ENCODE measurements at regions not wholly inside any gene's neighbourhood (a gene's known extent, or its start where the extent isn't known, plus 50 kb on each side); places are given as distances from the start of the nearest gene placed in this dataset.

GRCh38 chr5:135662061-135662481 is 83.3 kb upstream of the CXCL14 start:
- DNase-seq (ENCODE audit: low spot score): no peak

DNA sequence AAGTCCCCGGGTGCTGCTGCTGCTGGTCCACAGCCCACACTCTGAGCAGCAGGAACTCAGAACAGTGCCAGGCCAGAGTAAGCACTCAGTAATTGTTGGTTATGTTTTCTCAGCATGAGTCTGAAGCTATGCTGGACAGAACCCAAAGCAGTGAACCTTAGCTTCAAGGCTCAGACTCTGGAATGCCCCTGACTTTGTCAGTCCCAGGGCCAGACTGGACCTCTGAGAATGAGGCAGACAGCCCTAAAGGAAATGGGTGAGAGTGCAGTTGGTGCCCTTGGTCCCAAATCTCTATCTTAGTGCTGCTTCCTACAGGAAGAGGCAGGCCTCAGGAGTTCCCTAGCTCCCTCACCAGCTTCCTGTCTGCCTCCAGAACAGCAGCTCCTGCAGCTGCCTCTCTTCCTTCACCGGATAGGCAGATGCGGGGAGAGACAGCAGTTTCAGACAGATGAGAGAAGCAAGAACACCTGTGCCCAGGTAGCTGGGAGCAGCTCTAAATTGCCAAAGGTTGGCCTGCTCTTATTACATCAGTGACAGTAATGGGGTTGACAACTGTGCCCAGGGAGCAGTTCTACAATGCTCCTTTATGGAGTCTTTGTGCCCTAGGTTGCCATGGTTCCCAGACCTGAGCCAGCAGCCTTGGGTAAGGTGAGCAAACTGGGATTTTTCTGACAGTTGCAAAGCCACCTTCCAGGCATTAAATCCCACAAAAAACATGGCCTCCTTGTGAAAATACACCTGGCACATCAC is 82.2 kb upstream of the CXCL14 start:
- DNase-seq (ENCODE audit: low spot score): no peak

- no peak for DNase-seq (ENCODE audit: low spot score)
Observed at GRCh38 chr5:135657536-135658305, 78.9 kb upstream of the CXCL14 start.

- no peak for DNase-seq (ENCODE audit: low spot score)
Observed at GRCh38 chr5:135655468-135655815, 76.7 kb upstream of the CXCL14 start.

DNA sequence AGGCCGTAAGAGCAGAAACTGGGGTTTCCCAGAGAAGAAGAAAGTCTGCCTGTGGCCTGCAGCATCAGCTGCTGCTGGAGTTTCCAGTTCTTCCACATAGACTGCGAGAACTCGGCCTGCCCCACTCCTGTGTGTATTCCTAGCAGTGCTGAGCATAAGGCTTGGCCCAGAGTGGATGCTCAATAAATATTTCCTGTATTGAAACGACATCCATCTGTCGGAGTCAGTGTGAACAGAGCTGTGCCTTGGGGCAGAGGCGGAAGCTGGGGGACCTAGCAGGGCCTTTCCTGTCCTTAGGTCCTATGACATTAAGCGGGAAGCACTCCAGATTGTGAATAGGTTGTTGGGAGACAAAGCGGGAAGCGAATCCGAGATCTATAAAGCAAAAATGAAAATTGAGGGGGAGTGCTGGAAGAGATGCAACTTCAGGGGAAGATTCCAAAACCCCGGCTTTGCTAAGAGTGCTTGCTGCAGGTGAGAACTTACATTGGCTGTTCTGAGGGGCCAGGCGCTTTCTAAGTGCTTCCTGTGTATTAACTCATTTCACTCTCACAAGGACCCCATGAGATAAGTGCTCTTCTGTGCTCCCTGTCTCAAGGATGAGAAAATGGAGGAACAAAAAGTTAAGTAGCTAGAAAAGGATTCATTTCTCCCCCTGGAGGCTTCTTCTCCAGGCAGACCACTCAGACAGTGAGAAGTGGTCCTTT is 76.1 kb upstream of the CXCL14 start:
- no peak for DNase-seq (ENCODE audit: low spot score)

- DNase-seq (ENCODE audit: low spot score): no peak
Observed at GRCh38 chr5:135651156-135651555, 72.4 kb upstream of the CXCL14 start.

DNA sequence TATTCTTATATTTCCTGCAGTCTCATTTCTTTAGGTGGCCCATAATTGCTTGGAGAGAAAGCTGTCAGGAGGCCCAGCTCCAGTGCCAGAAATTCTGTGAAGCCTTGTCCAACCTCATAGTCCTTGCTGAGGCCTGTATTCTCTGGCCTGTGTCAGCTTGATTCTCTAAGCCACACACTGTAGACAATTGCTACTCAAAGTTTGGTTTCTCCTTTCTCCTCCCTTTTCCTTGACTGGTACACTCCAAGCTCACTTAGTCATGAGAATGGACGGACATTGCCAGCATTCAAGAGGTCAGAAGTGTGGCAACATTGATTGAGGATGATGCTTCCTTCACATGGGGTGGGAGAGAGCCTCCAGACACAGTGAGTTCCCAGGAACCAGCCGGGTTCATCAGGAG is 71.3 kb upstream of the CXCL14 start:
- no peak for DNase-seq (ENCODE audit: low spot score)

- no peak for DNase-seq (ENCODE audit: low spot score)
Observed at GRCh38 chr5:135649435-135649834, 70.6 kb upstream of the CXCL14 start.

DNA sequence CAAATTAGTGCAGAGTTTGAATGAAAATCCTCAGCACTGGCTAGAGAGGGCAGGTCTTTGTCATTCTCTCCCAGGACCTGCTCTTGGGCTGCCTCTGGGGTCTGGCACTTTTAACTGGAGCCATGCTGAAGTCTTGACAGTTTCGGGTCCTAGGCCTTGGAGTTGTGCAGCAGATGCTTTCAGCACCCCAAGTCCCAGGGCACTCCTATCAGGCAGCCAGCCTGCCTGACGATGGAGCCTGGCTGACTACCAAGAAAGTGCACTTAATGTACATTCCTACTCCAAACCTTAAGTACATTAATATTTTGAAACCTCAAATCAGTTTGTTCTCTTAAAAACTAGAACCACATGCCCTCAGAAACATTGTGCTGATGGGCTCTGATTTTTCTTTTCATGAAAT is 69.3 kb upstream of the CXCL14 start:
- no peak for DNase-seq (ENCODE audit: low spot score)

GRCh38 chr5:135645336-135646180 is 66.8 kb upstream of the CXCL14 start:
- no peak for DNase-seq (ENCODE audit: low spot score)

GRCh38 chr5:135644816-135645215 is 66.0 kb upstream of the CXCL14 start:
- DNase-seq (ENCODE audit: low spot score): no peak

DNA sequence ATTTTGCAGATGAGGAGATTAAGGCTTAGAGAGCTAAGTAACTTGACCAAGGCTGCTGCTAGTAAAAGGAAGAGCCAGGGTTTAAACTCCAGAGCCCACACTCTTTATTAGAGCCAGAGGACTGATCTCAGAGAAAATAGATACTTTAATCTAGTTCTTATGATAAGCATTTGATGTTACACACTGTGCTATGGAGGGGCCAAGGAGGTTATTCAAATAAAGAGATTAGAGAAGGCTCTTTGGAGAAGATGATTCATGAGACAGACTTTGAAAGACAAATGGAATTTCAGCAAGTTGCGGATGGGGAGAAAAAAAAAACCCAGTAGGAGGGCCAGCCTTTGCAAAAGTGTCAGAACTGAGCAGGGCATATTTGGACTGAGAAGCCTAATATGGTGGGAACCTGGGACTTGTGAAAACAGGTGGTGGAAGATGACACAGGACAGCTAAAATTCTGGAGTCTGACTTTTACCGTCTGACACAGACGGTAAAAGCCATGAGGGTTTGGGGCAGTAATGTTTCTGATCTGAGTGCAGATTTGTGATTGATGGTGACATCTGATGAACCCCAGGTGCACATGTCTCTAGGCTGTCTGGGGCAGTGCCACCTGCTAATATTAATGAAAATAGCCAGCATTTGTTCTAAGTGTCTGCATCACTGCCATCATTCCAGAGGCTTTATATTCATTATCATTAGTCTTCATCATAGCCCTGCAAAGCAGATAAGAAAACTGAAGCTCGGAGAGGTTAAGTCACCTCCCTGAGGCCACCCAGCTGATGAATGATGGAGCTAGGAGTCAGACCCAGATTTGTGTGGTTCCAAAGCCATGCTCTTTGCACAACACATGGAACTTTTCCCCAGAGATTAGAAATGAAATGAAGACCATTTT is 65.3 kb upstream of the CXCL14 start:
- no peak for DNase-seq (ENCODE audit: low spot score)

- no peak for DNase-seq (ENCODE audit: low spot score)
Observed at GRCh38 chr5:135642934-135643333, 64.1 kb upstream of the CXCL14 start.

DNA sequence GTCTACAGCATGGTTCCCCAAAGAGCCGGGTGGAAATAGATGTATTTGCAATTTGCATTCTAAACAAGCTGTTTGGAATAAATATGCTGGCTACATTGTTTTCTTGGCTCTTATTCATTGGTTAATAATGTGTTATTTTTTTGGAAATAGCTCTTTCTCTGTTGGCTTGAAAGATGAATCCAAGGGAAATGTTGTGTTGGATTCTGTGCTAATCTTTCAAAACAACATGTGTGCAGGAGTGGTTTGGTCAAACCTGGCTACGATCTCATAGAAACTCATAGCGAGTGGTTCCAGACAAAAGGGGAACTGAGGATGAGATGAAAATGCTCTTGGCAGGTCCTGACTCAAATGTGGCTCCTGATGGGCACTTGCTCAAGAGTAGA is 63.7 kb upstream of the CXCL14 start:
- DNase-seq (ENCODE audit: low spot score): no peak

DNA sequence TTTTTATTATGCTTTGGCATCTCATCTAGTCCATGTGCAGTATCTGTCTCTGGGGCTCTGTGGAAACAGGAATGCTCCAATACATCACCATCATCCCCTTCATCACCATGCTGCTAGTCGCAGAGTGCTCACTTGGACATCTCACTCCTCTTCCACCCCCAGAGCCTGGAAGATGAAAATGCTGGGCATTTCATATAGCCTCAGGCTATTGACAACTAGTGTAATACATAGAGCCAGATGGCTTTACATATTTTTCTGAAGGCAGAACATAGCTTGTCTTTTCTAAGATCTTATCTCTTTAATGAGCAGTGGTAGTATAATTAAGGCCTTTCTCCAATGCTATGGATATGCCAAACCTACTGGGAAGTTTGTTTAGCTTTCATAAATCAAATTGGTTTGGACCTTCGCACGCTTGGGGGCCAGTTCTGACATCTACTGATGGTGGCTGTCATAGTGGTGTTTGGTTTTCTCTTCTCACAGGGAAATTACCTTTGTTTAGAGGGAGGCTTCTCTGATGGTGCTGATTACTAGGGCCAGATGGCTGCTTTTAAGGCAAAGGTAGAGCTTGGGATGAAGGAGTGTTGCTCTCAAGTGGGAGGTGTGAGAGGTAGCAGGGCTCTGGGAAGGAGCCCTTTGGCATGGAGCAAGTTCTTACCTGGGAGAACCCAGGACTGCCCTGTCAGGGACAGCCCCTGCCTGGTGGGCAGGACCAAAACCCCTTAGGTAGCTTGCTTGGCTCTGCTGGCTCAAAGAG is 63.1 kb upstream of the CXCL14 start:
- DNase-seq (ENCODE audit: low spot score): no peak

- DNase-seq (ENCODE audit: low spot score): no peak
Observed at GRCh38 chr5:135641319-135641718, 62.5 kb upstream of the CXCL14 start.

DNA sequence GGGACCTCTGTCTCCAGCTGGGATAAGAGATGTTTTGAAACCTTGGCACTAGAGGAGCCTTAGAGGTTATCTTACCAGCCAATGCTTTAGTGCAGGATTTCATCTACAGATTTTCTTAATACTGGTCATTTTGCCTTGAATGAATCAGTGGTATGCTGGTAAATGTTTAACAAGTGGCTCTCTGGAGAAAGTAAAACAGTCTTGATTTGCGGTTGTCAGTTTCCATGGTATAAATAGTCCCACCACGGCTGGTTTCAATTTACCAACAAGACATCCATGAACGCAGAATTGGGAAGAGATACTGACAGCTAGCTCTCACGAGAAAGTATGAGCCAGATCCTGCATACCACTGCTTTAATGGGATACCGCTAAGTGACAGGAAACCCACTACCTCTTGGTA is 56.7 kb upstream of the CXCL14 start:
- no peak for DNase-seq (ENCODE audit: low spot score)

DNA sequence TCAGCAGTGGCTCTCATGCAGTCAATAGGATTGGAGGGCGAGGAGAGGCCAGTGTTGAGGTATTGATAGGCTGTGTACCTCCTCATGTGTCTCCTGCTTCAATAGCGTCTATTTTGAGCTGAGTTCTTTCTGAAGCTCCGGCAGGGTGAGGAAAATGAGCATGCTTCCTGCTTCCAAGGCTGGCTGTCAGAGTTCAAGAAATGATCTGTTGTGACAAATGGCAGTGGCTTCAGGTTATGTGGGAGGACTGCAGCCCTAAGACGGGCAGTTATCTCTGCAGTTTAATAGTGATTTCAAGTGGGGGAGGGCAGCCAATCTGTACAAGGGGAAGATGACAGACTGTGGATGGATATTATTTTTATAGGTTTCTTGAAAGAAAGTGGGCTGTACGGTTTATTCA is 54.0 kb upstream of the CXCL14 start:
- DNase-seq (ENCODE audit: low spot score): no peak

DNA sequence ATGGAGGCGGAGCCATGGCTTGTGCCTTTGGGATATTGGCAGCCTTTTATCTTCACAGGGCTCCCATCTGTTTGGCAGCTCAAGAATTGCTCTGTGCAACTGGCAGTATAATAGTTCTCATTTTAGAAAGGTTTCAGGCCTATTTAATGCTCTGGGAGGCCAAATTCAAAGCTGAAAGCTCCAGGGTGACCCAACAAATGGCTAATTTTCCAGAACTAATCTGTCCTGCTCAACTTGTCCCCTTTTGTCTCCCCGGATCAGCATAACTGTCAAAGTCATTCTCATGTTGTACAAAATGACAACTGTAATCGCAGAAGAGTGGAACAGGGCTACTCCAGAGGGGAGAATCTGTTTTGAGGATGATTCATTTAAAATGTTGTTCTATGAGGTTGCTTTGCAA is 52.6 kb upstream of the CXCL14 start:
- DNase-seq (ENCODE audit: low spot score): no peak

GRCh38 chr5:135629666-135630065 is 50.9 kb upstream of the CXCL14 start:
- DNase-seq (ENCODE audit: low spot score): no peak
